Esophagus muscularis mucosa (tissue), 4 donors: ENCODE measurements at regions not wholly inside any gene's neighbourhood (a gene's known extent, or its start where the extent isn't known, plus 50 kb on each side); places are given as distances from the start of the nearest gene placed in this dataset.
A peak's percentile ranks its signal among the peaks of the same experiment; 100 is the strongest.
"Not testable (repeated sequence)": the region's sequence is repeated elsewhere in the genome, so short reads cannot be mapped to it uniquely, and the experiment has no call there.

Experiments
- DNase-seq: peaks from one replicate; pipeline ENCODE4 v3.0.0-alpha.2; 2017; ENCODE audit errors: extremely low spot score
- H3K27ac ChIP-seq, 4 donors: fragments of 200-600 bp; sonication (generic); replicated peaks in 1 of 4; 1 replicate in 3 of 4; 2 replicates in 1 of 4; pipeline ENCODE4 v1.5.1; 2016 to 2019; ENCODE audit warnings: mild to moderate bottlenecking in 1 of 4
- H3K27me3 ChIP-seq, 4 donors: fragments of 200-600 bp; sonication (generic); one replicate each; pipeline versions ENCODE4 v1.5.1 to v1.6.0; 2016 to 2019
- H3K36me3 ChIP-seq, 4 donors: fragments of 200-600 bp; sonication (generic); one replicate each; pipeline ENCODE4 v1.5.1; 2016 to 2019
- H3K4me1 ChIP-seq, 4 donors: fragments of 200-600 bp; sonication (generic); one replicate each; pipeline ENCODE4 v1.5.1; 2016 to 2019
- H3K4me3 ChIP-seq, 4 donors: fragments of 200-600 bp; sonication (generic); 1 replicate in 2 of 4; 2 replicates in 2 of 4; pipeline ENCODE4 v1.5.1; 2016 to 2019; ENCODE audit warnings: mild to moderate bottlenecking in 4 of 4, moderate library complexity in 1 of 4
- H3K9me3 ChIP-seq, 4 donors: fragments of 200-600 bp; sonication (generic); 1 replicate in 3 of 4; 2 replicates in 1 of 4; pipeline ENCODE4 v1.5.1; 2016 to 2019
- CTCF ChIP-seq, 3 experiments: fragments of 200-600 bp in 2 of 3; fragments of 450-650 bp in 1 of 3; sonication (generic) in 2 of 3; IDR thresholded peaks; one replicate each; pipeline ENCODE4 v1.5.1; 2017 to 2019; ENCODE audit warnings: antibody characterized with exemption in 3 of 3, mild to moderate bottlenecking in 2 of 3, moderate library complexity in 1 of 3
- EP300 ChIP-seq: sonication (generic); formaldehyde crosslinking; IDR thresholded peaks from one replicate; pipeline ENCODE4 v1.6.1; 2017; ENCODE audit warnings: antibody characterized with exemption
- POLR2A ChIP-seq: fragments of 450-650 bp; IDR thresholded peaks from one replicate; pipeline ENCODE4 v1.6.1; 2017; ENCODE audit warnings: antibody characterized with exemption, moderate library complexity, mild to moderate bottlenecking, low read depth
- POLR2AphosphoS5 ChIP-seq, 2 donors: sonication (generic); formaldehyde crosslinking; IDR thresholded peaks; one replicate each; pipeline ENCODE4 v1.6.1; 2017; ENCODE audit warnings: antibody characterized with exemption in 2 of 2
- WGBS: methylation state at CpG from one replicate; pipeline ENCODE4 v1.1.5; 2018; 5-methylcytosine and 5-hydroxymethylcytosine counted together
- intact Hi-C: fragments of 100-400 bp; cut with DNase I; formaldehyde crosslinking; loops from one replicate; pipeline ENCODE4 v1.15.1; 2023

DNA sequence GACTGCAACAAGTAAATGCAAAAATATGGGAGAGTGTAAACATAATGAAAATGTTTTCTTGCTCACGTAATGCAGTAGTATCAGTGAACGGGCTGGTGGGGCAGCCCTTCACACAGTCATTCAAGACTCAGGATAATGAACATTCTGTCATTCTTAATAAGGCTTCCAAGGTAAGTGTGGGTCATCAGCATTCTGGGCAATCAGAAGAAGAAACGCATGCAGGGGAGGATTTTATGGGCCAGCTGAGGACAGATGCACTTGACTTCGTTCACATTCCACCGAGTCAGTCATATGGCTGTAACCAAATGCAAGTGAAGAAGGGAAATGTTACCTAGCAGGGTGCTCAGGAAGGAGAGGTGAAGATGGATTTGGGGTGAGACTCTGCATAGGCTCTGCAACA is 68.0 kb upstream of the MAP9 start:
- H3K4me1 ChIP-seq: peaks cover 0 to 14% (median 8%) of the 10 kb centered on the region in 4 donors
- WGBS: 84% methylated on average over 5 of the region's 5 CpGs
- no peaks in the 10 kb centered on the region for H3K9me3 ChIP-seq
- H3K36me3 ChIP-seq: no peaks in the 10 kb centered on the region
- DNase-seq: no peak
- H3K27ac ChIP-seq: no peak overlapping the region
- TF ChIP-seq POLR2A: no peak
- intact Hi-C loops: loop anchor here (5.0 to 10.0 kb wide), 2 partner anchors 230 to 508 kb away; partner anchors contain the start of gene CTSO
- H3K4me3 ChIP-seq: no peak overlapping the region
- H3K27me3 ChIP-seq: no peaks in the 10 kb centered on the region

DNA sequence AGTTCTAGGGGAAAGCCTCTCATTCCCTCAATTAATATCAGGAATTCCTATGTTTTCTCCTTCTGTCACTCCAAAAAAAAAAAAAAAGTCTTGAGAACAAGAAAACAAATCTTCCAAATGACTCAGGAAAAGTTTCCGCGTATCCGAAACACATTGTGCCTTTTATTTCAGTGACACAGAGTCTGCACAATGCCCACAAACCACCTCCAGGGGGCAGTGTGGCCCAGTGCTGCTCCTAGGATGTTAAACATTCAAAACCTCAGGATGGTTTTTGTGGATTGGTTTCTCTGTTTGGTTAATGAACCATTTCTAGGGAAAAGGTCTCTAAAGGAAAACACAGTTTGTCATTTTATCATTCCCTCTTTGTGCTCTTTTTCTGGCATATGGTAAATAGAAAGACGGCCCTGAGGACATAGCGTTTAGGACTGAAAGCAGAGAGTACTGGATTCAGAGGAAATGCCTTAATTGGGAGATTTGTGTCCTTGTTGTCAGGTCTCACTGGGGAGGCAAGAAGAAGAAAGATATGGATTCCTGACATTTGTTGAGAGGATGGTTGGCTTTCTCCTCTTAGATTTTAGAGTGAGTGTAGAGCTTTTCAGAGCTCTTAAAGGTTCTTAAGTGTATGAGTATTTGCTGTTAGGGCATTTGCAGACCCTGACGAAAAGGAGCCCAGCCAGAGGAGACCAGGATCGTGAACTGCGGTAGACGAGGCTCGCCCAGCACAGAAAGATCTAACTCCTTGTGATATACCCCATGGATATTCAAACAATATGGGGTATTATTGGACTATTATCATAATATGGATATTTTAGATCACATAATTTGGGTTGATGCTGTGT is 65.7 kb upstream of the MAP9 start:
- WGBS: 57% methylated on average over 10 of the region's 10 CpGs
- intact Hi-C loops: loop anchor here (2.0 to 10.0 kb wide), 3 partner anchors 232 to 510 kb away; partner anchors contain the start of gene CTSO
- no peaks in the 10 kb centered on the region for H3K36me3 ChIP-seq
- peaks cover 0 to 14% (median 8%) of the 10 kb centered on the region in 4 donors for H3K4me1 ChIP-seq
- peak overlapping the region in 3 of 4 donors; percentile 5 to 45 (median 24) for H3K27ac ChIP-seq
- peak overlapping the region in 3 of 4 donors; percentile 28 to 34 (median 33) for H3K4me3 ChIP-seq
- DNase-seq: peak; percentile 94
- H3K9me3 ChIP-seq: no peaks in the 10 kb centered on the region
- H3K27me3 ChIP-seq: no peaks in the 10 kb centered on the region
- no peak for TF ChIP-seq EP300
- TF ChIP-seq POLR2AphosphoS5 (IDR thresholded peaks at IDR 0.05): peak in 1 of 2 donors; percentile 36
- peak; percentile 93 to 98 (median 93) for TF ChIP-seq CTCF (IDR thresholded peaks at IDR 0.05)

DNA sequence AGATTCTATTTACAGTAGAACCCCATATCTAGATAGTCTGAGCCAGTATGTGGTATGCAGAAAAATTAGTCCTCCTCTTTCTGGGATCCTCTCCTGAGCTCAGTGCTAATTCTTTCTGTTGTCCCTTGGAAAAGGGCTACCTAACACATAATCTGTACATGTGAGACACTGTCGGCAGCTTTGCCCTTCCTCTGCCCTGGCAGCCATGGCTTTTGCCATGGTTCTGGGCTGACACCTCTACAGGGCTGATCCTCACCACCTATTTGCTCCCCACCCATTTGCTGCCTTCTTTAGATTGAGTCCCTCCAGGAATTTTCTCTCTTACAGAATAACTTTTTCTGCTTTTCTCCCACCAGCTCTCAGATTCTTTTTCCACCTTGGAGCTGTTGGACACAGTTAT is 64.7 kb upstream of the MAP9 start:
- WGBS: 82% methylated on average over 1 of the region's 1 CpG
- peaks cover 0 to 14% (median 8%) of the 10 kb centered on the region in 4 donors for H3K4me1 ChIP-seq
- no peak overlapping the region for H3K4me3 ChIP-seq
- H3K27ac ChIP-seq: peak overlapping the region in 1 of 4 donors; percentile 40
- H3K27me3 ChIP-seq: no peaks in the 10 kb centered on the region
- H3K9me3 ChIP-seq: no peaks in the 10 kb centered on the region
- no peaks in the 10 kb centered on the region for H3K36me3 ChIP-seq
- DNase-seq: no peak
- no peak for TF ChIP-seq CTCF (IDR thresholded peaks at IDR 0.05)
- TF ChIP-seq POLR2AphosphoS5 (IDR thresholded peaks at IDR 0.05): no peak
- TF ChIP-seq EP300: no peak
- no peak for TF ChIP-seq POLR2A
- intact Hi-C loops: loop anchor here (5.0 to 10.0 kb wide), 2 partner anchors 233 to 511 kb away; partner anchors contain the start of gene CTSO

DNA sequence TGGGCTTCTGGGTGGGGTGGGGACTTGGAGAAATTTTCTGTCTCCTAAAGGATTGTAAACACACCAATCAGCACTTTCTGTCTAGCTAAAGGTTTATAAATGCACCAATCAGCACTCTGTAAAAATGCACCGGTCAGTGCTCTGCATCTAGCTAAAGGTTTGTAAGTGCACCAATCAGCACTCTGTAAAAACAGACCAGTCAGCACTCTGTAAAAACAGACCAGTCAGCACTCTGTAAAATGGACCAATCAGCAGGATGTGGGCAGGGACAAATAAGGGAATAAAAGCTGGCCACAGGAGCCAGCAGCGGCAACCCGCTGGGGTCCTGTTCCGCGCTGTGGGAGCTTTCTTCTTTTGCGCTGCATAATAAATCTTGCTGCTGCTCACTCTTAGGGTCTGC is 63.0 kb upstream of the MAP9 start:
- WGBS: 95% methylated on average over 6 of the region's 6 CpGs
- not testable (repeated sequence) for H3K4me3 ChIP-seq, DNase-seq, H3K27me3 ChIP-seq, H3K27ac ChIP-seq, H3K9me3 ChIP-seq, H3K36me3 ChIP-seq
- intact Hi-C loops: loop anchor here (5.0 to 10.0 kb wide), 2 partner anchors 235 to 513 kb away; partner anchors contain the start of gene CTSO
- H3K4me1 ChIP-seq: peaks cover 0 to 14% (median 8%) of the 10 kb centered on the region in 4 donors

DNA sequence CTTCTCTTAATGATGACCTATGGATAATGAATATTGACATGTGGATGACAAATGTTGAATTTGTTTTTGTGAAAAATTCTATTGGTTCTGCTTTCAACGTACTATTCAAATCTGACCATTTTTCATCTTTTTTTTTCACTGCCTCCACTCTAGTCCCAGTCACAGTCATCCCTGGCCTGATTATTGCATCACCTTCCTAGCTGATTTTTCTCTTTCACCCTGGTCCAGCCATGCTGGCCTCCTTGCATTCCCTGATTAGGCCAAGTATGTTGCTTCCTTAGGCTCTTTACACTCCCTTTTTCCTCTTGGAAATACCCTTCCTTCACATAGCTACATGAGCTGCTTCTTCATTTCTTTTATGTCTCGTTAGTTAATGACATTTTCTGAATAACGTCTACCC is 58.1 kb upstream of the MAP9 start:
- no peak for DNase-seq
- no peak overlapping the region for H3K27ac ChIP-seq
- no peaks in the 10 kb centered on the region for H3K36me3 ChIP-seq
- no peaks in the 10 kb centered on the region for H3K27me3 ChIP-seq
- 90% methylated on average over 3 of the region's 3 CpGs for WGBS
- no peak overlapping the region for H3K4me3 ChIP-seq
- TF ChIP-seq EP300: no peak
- intact Hi-C loops: no loop called here
- no peaks in the 10 kb centered on the region for H3K4me1 ChIP-seq
- no peaks in the 10 kb centered on the region for H3K9me3 ChIP-seq

- Histone ChIP-seq H3K27ac (no peak overlapping the region), H3K36me3 (no peaks in the 10 kb centered on the region), H3K27me3 (no peaks in the 10 kb centered on the region), H3K9me3 (no peaks in the 10 kb centered on the region), H3K4me1 (no peaks in the 10 kb centered on the region), H3K4me3 (no peak overlapping the region)
- TF ChIP-seq EP300 (no peak), CTCF (IDR thresholded peaks at IDR 0.05) (no peak), POLR2AphosphoS5 (IDR thresholded peaks at IDR 0.05) (no peak), POLR2A (no peak)
- 83% methylated on average over 1 of the region's 1 CpG for WGBS
- intact Hi-C loops: no loop called here
- DNase-seq: no peak
These were observed 57.6 kb upstream of the MAP9 start for GRCh38 chr4:155434366-155434765.
